Hepatocyte (in vitro differentiated cells): ENCODE measurements at regions not wholly inside any gene's neighbourhood (a gene's known extent, or its start where the extent isn't known, plus 50 kb on each side); places are given as distances from the start of the nearest gene placed in this dataset.

Experiments used
- DNase-seq: peaks from one replicate; pipeline ENCODE4 v3.0.0-alpha.2; 2016; ENCODE audit warnings: low spot score
- H2AFZ ChIP-seq: fragments of 200-600 bp; sonication (generic); 2 replicates; pipeline ENCODE4 v1.6.0; 2016; ENCODE audit warnings: antibody characterized with exemption, mild to moderate bottlenecking
- H3K27ac ChIP-seq: fragments of 200-600 bp; sonication (generic); 2 replicates; pipeline ENCODE4 v1.5.1; 2016; ENCODE audit warnings: mild to moderate bottlenecking
- H3K27me3 ChIP-seq: fragments of 200-600 bp; sonication (generic); 2 replicates; pipeline ENCODE4 v1.6.1; 2016
- H3K36me3 ChIP-seq: fragments of 200-600 bp; sonication (generic); replicated peaks from 2 replicates; pipeline ENCODE4 v1.5.1; 2016; ENCODE audit warnings: low read depth; ENCODE audit not compliant: insufficient read depth
- H3K4me1 ChIP-seq: fragments of 200-600 bp; sonication (generic); 2 replicates; pipeline ENCODE4 v1.5.1; 2016; ENCODE audit warnings: mild to moderate bottlenecking, moderate library complexity; ENCODE audit not compliant: insufficient read depth
- H3K4me2 ChIP-seq: fragments of 200-600 bp; sonication (generic); 2 replicates; pipeline ENCODE4 v1.6.0; 2016
- H3K4me3 ChIP-seq: fragments of 200-600 bp; sonication (generic); 2 replicates; pipeline ENCODE4 v1.5.1; 2016; ENCODE audit warnings: mild to moderate bottlenecking
- H3K79me2 ChIP-seq: fragments of 200-600 bp; sonication (generic); 2 replicates; pipeline ENCODE4 v1.6.0; 2017; ENCODE audit warnings: mild to moderate bottlenecking
- H3K9me2 ChIP-seq: fragments of 200-600 bp; sonication (generic); replicated peaks from 2 replicates; pipeline ENCODE4 v1.6.0; 2017; ENCODE audit warnings: mild to moderate bottlenecking; ENCODE audit not compliant: insufficient read depth
- H3K9me3 ChIP-seq: fragments of 200-600 bp; sonication (generic); 2 replicates; pipeline ENCODE4 v1.5.1; 2016; ENCODE audit warnings: low read depth, mild to moderate bottlenecking
- H4K20me1 ChIP-seq: fragments of 200-600 bp; sonication (generic); 2 replicates; pipeline ENCODE4 v1.6.0; 2016; ENCODE audit warnings: mild to moderate bottlenecking; ENCODE audit not compliant: insufficient read depth, poor library complexity, severe bottlenecking
- CTCF ChIP-seq: fragments of 200-600 bp; sonication (generic); IDR thresholded peaks from 2 replicates; pipeline ENCODE4 v1.5.1; 2016; ENCODE audit warnings: antibody characterized with exemption, mild to moderate bottlenecking; ENCODE audit not compliant: poor library complexity
- EZH2 ChIP-seq: fragments of 200-600 bp; sonication (generic); IDR thresholded peaks from 2 replicates; pipeline ENCODE4 v1.6.1; 2016; ENCODE audit warnings: antibody characterized with exemption, mild to moderate bottlenecking, borderline replicate concordance
- EZH2phosphoT487 ChIP-seq: fragments of 200-600 bp; sonication (generic); IDR thresholded peaks from one replicate; pipeline ENCODE4 v1.6.1; 2018; ENCODE audit warnings: antibody characterized with exemption, mild to moderate bottlenecking, low read depth, moderate library complexity; ENCODE audit not compliant: unreplicated experiment, severe bottlenecking
- WGBS: methylation state at CpG from one replicate; pipeline ENCODE4 v1.1.6; 2016; ENCODE audit warnings: low lambda C conversion rate; ENCODE audit errors: missing lambda C conversion rate; 5-methylcytosine and 5-hydroxymethylcytosine counted together

- H3K27ac ChIP-seq: no peak overlapping the region
- no peaks in the 10 kb centered on the region for H3K9me2 ChIP-seq
- no peaks in the 10 kb centered on the region for H3K36me3 ChIP-seq
- H4K20me1 ChIP-seq: no peaks in the 10 kb centered on the region
- no peak overlapping the region for H3K4me2 ChIP-seq
- no peak for DNase-seq
- H3K79me2 ChIP-seq: no peaks in the 10 kb centered on the region
- no peaks in the 10 kb centered on the region for H3K9me3 ChIP-seq
- no peak overlapping the region for H3K4me3 ChIP-seq
- H3K4me1 ChIP-seq: peaks cover 4% of the 10 kb centered on the region
- no peaks in the 10 kb centered on the region for H3K27me3 ChIP-seq
- TF ChIP-seq EZH2 (no peak), EZH2phosphoT487 (no peak), CTCF (no peak)
- H2AFZ ChIP-seq: no peak overlapping the region
- WGBS: 88% methylated on average over 3 of the region's 3 CpGs
Measured at GRCh38 chr20:11311659-11312224, 606.0 kb upstream of the BTBD3 start.

- no peaks in the 10 kb centered on the region for H3K9me3 ChIP-seq
- H3K4me3 ChIP-seq: no peak overlapping the region
- no peak for DNase-seq
- H3K4me1 ChIP-seq: peaks cover 4% of the 10 kb centered on the region
- no peaks in the 10 kb centered on the region for H3K36me3 ChIP-seq
- no peak overlapping the region for H3K27ac ChIP-seq
- H3K4me2 ChIP-seq: no peak overlapping the region
- no peak overlapping the region for H2AFZ ChIP-seq
- H3K9me2 ChIP-seq: no peaks in the 10 kb centered on the region
- no peaks in the 10 kb centered on the region for H3K79me2 ChIP-seq
- TF ChIP-seq EZH2phosphoT487 (no peak), EZH2 (no peak), CTCF (no peak)
- WGBS: 69% methylated on average over 2 of the region's 2 CpGs
- H4K20me1 ChIP-seq: no peaks in the 10 kb centered on the region
- H3K27me3 ChIP-seq: no peaks in the 10 kb centered on the region
Measured at GRCh38 chr20:11315525-11315924, 602.2 kb upstream of the BTBD3 start.

- Histone ChIP-seq H3K27ac (peak overlapping the region; percentile 13), H3K9me3 (no peaks in the 10 kb centered on the region), H3K4me3 (no peak overlapping the region), H3K4me2 (no peak overlapping the region), H3K79me2 (no peaks in the 10 kb centered on the region), H4K20me1 (no peaks in the 10 kb centered on the region), H3K4me1 (peaks cover 4% of the 10 kb centered on the region), H3K36me3 (no peaks in the 10 kb centered on the region), H3K9me2 (no peaks in the 10 kb centered on the region), H2AFZ (no peak overlapping the region), H3K27me3 (no peaks in the 10 kb centered on the region)
- no peak for DNase-seq
- TF ChIP-seq CTCF (no peak), EZH2phosphoT487 (no peak), EZH2 (no peak)
Measured at GRCh38 chr20:11316244-11316643, 601.4 kb upstream of the BTBD3 start.

GRCh38 chr20:11320033-11320432 lies 597.7 kb upstream of the BTBD3 start:
- H3K9me2 ChIP-seq: no peaks in the 10 kb centered on the region
- H3K9me3 ChIP-seq: no peaks in the 10 kb centered on the region
- no peak overlapping the region for H3K4me2 ChIP-seq
- DNase-seq: no peak
- H3K4me3 ChIP-seq: no peak overlapping the region
- TF ChIP-seq EZH2 (no peak), CTCF (no peak), EZH2phosphoT487 (no peak)
- H3K27ac ChIP-seq: no peak overlapping the region
- H3K36me3 ChIP-seq: no peaks in the 10 kb centered on the region
- no peaks in the 10 kb centered on the region for H3K27me3 ChIP-seq
- no peaks in the 10 kb centered on the region for H3K79me2 ChIP-seq
- no peaks in the 10 kb centered on the region for H4K20me1 ChIP-seq
- H2AFZ ChIP-seq: no peak overlapping the region
- peaks cover 4% of the 10 kb centered on the region for H3K4me1 ChIP-seq
